Kasumi-1 (cell line): ENCODE measurements at regions not wholly inside any gene's neighbourhood (a gene's known extent, or its start where the extent isn't known, plus 50 kb on each side); places are given as distances from the start of the nearest gene placed in this dataset.
"Not testable (repeated sequence)": the region's sequence is repeated elsewhere in the genome, so short reads cannot be mapped to it uniquely, and the experiment has no call there.

Experiments
- DNase-seq, 2 experiments: peaks; one replicate each; lab custom pipeline; 2025; lab: John Stamatoyannopoulos, UW

- no peak for DNase-seq
Observed at GRCh38 chr2:145538661-145539350, 1018.9 kb upstream of the ZEB2 start.

DNA sequence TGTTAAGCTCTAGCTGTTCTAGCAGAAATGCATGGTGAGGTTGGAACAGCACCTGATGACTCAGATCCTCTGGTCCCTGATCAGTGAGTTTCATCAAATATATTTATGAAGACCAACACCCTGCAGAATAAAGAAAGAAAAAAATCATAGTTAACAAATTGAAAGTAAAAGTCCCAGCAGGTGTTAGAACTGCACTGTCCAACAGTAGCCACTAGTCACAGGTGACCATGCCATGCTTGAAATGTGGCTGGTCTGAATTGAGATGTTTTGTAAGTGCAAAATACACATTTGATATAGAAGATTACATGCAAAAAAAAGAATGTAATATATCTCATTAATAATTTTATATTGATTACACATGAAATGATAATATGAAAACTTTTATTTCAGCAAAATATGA is 1010.7 kb upstream of the ZEB2 start:
- DNase-seq, result no peak

GRCh38 chr2:145524836-145525235 is 1004.9 kb upstream of the ZEB2 start:
- DNase-seq, result no peak

- DNase-seq, result no peak
Observed at GRCh38 chr2:145524303-145524702, 1004.4 kb upstream of the ZEB2 start.

DNA sequence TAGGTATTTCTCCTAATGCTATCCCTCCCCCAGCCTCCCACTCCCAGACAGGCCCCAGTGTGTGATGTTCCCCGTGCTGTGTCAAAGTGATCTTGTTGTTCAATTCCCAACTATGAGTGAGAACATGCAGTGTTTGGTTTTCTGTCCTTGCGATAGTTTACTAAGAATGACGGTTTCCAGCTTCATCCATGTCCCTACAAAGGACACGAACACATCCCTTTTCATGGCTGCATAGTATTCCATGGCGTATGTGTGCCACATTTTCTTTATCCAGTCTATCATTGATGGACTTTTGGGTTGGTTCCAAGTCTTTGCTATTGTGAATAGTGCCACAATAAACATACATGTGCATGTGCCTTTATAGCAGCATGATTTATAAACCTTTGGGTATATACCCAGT is 999.3 kb upstream of the ZEB2 start:
- not testable (repeated sequence) for DNase-seq

DNA sequence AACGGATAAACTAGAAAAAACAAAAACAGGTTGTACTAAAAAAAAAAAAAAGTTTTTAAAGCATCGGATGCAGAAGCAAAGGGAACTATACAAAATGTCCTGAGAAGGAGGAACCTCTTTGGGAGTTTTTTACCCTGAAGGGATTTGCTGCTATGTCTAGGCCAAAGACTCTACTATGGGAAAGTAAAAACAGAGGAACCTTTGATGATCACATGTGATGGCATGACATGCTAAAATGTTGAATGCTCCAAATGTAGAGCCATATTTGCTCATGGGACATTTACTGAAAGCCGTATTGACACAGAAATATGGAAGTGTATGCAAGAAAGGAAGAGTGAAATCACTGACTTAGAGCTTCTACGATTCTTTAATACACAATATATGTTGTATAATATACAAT is 992.0 kb upstream of the ZEB2 start:
- DNase-seq, result no peak

GRCh38 chr2:145503511-145503910 is 983.6 kb upstream of the ZEB2 start:
- DNase-seq, result no peak

DNA sequence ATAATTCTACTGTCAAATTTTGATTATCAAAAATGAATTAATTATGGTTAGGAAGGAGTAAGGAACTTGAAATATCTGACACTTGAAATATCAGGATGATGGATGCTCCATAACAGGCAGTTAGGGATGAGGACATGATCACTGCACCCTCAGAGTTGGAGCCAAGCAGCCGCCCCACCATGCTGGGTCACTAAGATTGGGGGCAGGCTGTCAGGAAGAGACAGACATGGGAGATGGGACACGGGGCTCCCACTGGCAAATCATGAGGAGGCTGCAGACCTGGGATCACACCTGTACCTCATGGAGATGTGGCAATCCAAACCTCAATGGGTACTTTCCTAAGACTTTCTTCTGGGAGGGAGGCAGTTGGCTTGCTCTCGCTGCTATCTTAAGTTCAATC is 982.0 kb upstream of the ZEB2 start:
- DNase-seq, result no peak

DNA sequence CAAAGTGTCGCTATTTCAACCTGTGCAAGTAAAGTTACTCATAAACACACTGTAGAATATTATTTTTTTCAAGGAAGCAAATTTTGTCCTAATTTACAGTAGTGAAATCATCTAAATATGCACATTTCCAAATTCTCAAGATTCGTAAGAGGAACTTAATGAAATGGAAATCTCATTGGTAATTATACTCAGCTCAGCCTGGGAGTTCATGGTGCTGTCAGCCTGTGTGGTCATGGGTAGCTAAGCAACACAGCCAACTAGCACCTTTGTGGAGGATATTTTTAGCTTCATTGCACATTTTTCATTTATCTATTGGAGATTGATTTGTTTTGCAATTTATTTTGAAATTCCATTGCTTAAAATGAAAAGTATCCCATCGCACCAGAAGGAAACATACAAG is 975.7 kb upstream of the ZEB2 start:
- no peak for DNase-seq

GRCh38 chr2:145494441-145494840 is 974.5 kb upstream of the ZEB2 start:
- DNase-seq, result no peak

DNA sequence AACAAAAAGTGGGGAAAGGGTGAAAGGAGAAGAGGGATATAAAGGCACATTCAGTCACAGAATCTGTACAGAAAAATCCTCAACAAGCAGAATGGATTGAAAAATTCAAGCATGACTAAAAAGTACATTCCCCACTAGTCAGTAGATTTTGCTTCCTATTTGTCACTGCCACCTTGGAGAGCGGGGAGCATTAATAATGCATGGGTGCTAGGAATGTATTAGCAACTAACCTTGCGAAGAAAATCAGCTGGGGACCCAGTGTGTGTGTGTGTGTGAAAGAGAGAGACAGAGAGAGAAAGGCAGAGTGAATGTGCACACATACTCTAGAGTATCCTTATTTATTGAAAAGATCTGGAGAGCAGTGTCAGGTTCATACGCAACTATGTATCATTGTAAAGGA is 968.7 kb upstream of the ZEB2 start:
- no peak for DNase-seq

DNA sequence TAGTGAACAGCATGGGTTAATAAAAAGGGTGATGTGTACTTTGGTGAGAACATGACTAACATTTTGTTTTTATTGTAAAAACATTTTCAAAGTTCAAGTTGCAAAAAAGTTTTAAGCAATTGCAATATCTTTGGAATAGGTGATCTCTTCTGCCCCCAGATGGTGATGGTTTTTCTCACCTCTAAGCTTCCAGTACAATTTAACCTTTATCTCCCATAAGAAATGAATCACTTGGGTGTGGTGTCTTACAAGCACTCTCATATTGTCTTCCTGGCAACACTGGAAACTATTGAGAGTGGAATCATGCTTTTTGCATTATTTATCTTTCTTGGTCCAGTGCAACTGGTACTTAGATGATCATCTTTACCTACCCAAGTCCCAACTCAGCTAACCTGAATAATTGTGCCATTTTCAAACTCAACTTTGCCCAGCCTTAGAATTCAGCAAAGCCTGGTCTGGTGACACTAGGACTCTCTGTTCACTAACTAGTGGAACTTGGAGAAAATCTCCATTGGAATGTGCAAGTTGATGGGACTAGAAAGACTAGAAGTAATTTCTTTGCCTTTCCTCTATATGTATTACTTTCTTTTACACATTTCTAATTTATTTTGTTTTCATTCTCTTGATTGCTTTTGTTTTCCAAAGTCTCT is 964.7 kb upstream of the ZEB2 start:
- DNase-seq, result peak; percentile 38 to 61

DNA sequence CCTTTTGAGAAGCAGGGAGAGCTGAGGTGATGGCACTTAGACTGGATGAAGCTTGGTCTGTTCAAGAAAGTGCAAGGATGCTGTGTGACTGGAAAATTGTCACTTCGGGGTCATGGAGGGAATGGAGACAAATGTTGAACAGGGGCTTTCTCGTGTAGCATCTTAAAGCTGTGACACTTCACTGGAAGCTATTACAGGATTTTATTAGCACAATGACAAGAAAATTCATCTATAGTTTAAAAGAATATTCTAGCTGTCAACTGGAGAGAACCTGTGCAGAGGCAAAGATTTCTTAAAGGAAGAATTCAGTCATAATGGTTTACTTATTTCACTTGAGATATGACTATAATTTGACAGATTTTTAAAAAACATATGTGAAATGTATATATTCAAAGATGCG is 963.9 kb upstream of the ZEB2 start:
- DNase-seq, result no peak

GRCh38 chr2:145481334-145481922 is 961.5 kb upstream of the ZEB2 start:
- DNase-seq, result no peak

DNA sequence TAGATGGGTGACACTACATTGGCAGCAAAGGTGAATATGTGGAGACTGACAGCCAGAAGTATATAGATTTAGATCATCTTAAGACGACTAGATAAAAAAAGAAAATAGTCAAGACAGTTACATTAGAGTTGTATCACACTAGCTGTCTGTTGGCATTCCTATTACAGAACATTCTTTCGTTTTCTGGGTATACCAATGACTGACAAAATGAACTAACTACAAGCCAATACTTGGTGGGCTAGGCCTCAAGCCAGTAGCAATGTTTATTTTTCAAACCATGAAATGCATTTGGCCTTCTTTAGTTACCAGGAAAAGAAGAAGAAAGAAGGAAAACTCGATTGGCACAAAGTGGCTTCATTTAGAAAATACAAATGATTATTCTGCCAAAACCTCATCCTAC is 944.9 kb upstream of the ZEB2 start:
- no peak for DNase-seq

- DNase-seq, result no peak
Observed at GRCh38 chr2:145460112-145460511, 940.2 kb upstream of the ZEB2 start.

GRCh38 chr2:145431181-145431951 is 911.4 kb upstream of the ZEB2 start:
- DNase-seq, result no peak

- no peak for DNase-seq
Observed at GRCh38 chr2:145423809-145424208, 903.9 kb upstream of the ZEB2 start.

- no peak for DNase-seq
Observed at GRCh38 chr2:145422576-145422975, 902.7 kb upstream of the ZEB2 start.

- no peak for DNase-seq
Observed at GRCh38 chr2:145421841-145422240, 901.9 kb upstream of the ZEB2 start.

DNA sequence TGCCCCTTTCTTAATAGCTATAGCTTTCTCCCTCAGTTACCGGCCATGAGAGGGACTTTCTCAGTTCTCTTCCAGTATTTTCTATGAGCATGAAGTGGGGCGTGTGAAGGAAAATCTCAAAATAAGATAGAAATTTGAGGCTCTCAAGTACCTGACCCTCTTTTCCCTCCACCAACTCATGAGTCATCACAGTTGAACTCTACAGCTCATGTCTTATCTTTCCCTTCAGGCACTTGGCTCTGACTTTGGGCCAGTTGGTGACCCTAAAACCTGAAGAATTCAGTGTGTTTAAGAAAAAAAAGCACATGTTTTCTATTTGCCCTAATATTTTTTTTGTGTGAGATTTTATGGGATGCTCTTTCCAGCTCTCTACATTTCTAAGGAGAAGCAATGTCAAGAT is 896.7 kb upstream of the ZEB2 start:
- DNase-seq, result no peak

DNA sequence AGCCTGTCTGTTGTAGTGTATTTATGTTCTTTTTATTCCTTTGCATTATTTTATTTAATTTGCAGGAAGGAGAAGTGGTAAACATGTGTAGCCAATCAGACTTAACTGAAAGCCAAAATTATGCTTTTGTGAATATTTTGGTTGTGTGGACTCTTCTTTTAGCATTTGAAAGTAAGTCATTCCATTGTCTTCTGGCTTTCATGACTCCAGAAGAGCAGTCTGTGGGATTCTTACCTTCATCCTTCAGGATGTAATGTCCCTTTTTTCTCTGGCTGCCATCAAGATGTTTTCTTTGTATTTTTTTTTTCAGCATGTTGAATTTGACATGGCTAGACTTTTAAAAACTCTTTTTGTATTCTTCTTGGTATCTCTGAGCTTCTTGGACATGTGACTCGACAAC is 895.2 kb upstream of the ZEB2 start:
- peak in 1 of 2 experiments; percentile 12 for DNase-seq
